A549 (cell line): ENCODE measurements at regions not wholly inside any gene's neighbourhood (a gene's known extent, or its start where the extent isn't known, plus 50 kb on each side); places are given as distances from the start of the nearest gene placed in this dataset.

Experiments
- ATAC-seq, 2 experiments: fragments of 200-7000 bp in 1 of 2; fragments of >200 bp in 1 of 2; cut with Nextera tagmentation in 1 of 2; cut with Tn5 transposase in 1 of 2; 3 replicates each; pipeline versions ENCODE4 v1.8.0 to v1.9.1; 2018 to 2020; ENCODE audit warnings: mild to moderate bottlenecking in 1 of 2, moderate library complexity in 1 of 2
- CTCF ChIA-PET: fragments of 300-600 bp; sonication (Branson Sonifier 250); formaldehyde crosslinking; extraction: SDS; loops from one replicate; lab custom pipeline; 2021; ENCODE audit warnings: antibody characterized with exemption, inconsistent platforms; lab: Yijun Ruan, JAX
- POLR2A ChIA-PET: fragments of 350-600 bp; formaldehyde crosslinking; extraction: SDS; loops from one replicate; lab custom pipeline; 2021; ENCODE audit warnings: antibody characterized with exemption, inconsistent platforms; lab: Yijun Ruan, JAX
- DNase-seq, 2 experiments: peaks; one replicate each; pipeline versions ENCODE4 v3.0.0 to v3.0.0-alpha.2; 2011 to 2016; ENCODE audit warnings: low read depth in 1 of 2, low spot score in 1 of 2
- FAIRE-seq: peaks from 2 replicates; lab custom pipeline; 2011; peaks lifted over from hg19 to GRCh38; lab: Jason Lieb, UNC
- H3K27ac ChIP-seq, 2 experiments: fragments of >200 bp; sonication (Bioruptor Twin); formaldehyde crosslinking; 3 replicates each; pipeline ENCODE4 v1.5.1; 2016 to 2017
- H3K4me1 ChIP-seq: fragments of >200 bp; sonication (Bioruptor Twin); formaldehyde crosslinking; 3 replicates; pipeline ENCODE4 v1.6.1; 2016
- H3K4me2 ChIP-seq: fragments of >200 bp; sonication (Bioruptor Twin); formaldehyde crosslinking; 3 replicates; pipeline ENCODE4 v1.6.1; 2016
- H3K4me3 ChIP-seq: fragments of >200 bp; sonication (Bioruptor Twin); formaldehyde crosslinking; 3 replicates; pipeline ENCODE4 v1.5.1; 2016
- H3K9me3 ChIP-seq: fragments of >200 bp; sonication (Bioruptor Twin); formaldehyde crosslinking; 3 replicates; pipeline ENCODE4 v1.6.1; 2016
- CBX2 ChIP-seq: fragments of 200-600 bp; sonication (generic); IDR thresholded peaks from 2 replicates; pipeline ENCODE4 v1.6.1; 2016; ENCODE audit warnings: low read depth, mild to moderate bottlenecking, borderline replicate concordance
- CHD4 ChIP-seq: fragments of 200-600 bp; sonication (generic); IDR thresholded peaks from 2 replicates; pipeline ENCODE4 v1.6.1; 2016; ENCODE audit warnings: antibody characterized with exemption, mild to moderate bottlenecking, borderline replicate concordance
- ELK1 ChIP-seq: fragments of 150-350 bp; IDR thresholded peaks from 2 replicates; pipeline ENCODE4 v1.6.1; 2014; ENCODE audit warnings: low read depth, mild to moderate bottlenecking, low read length
- EP300 ChIP-seq, 2 experiments: fragments of >200 bp; sonication (Bioruptor Twin); formaldehyde crosslinking; IDR thresholded peaks; 2 replicates in 1 of 2; 3 replicates in 1 of 2; pipeline ENCODE4 v1.6.1; 2016 to 2017
- ESRRA ChIP-seq: fragments of 150-350 bp; IDR thresholded peaks from 2 replicates; pipeline ENCODE4 v1.6.1; 2014; ENCODE audit warnings: mild to moderate bottlenecking, low read length, borderline replicate concordance
- HDAC2 ChIP-seq: fragments of 200-600 bp; sonication (generic); IDR thresholded peaks from 2 replicates; pipeline ENCODE4 v1.6.1; 2016
- HMGXB4 ChIP-seq: fragments of 250-450 bp; sonication (Bioruptor Pico); IDR thresholded peaks from 2 replicates; pipeline ENCODE4 v1.5.0; 2021; ENCODE audit warnings: mild to moderate bottlenecking, moderate library complexity, borderline replicate concordance
- HOXB13 ChIP-seq: fragments of 250-450 bp; sonication (Bioruptor Pico); IDR thresholded peaks from 2 replicates; pipeline ENCODE4 v1.5.0; 2020; ENCODE audit warnings: low read depth, mild to moderate bottlenecking, moderate library complexity
- HOXB5 ChIP-seq: fragments of 250-450 bp; sonication (Bioruptor Pico); IDR thresholded peaks from 2 replicates; pipeline ENCODE4 v1.5.0; 2020; ENCODE audit warnings: mild to moderate bottlenecking, moderate library complexity
- JUN ChIP-seq, 2 experiments: fragments of >200 bp; sonication (Bioruptor Twin); formaldehyde crosslinking; IDR thresholded peaks; 2 replicates in 1 of 2; 3 replicates in 1 of 2; pipeline ENCODE4 v1.6.1; 2016 to 2017
- JUNB ChIP-seq: fragments of >200 bp; sonication (Bioruptor Twin); formaldehyde crosslinking; IDR thresholded peaks from 2 replicates; pipeline ENCODE4 v1.6.1; 2016
- MAFK ChIP-seq: fragments of 450-650 bp; IDR thresholded peaks from 2 replicates; pipeline ENCODE4 v1.6.1; 2014; ENCODE audit not compliant: partially characterized antibody
- PBX3 ChIP-seq: IDR thresholded peaks from 2 replicates; pipeline ENCODE4 v1.6.1; 2012
- PHF8 ChIP-seq: fragments of 200-600 bp; sonication (generic); IDR thresholded peaks from 2 replicates; pipeline ENCODE4 v1.6.1; 2016; ENCODE audit warnings: low read depth, mild to moderate bottlenecking, antibody characterized with exemption, moderate library complexity, borderline replicate concordance
- RARB ChIP-seq: fragments of 250-450 bp; sonication (Bioruptor Pico); IDR thresholded peaks from 2 replicates; pipeline ENCODE4 v1.8.0; 2021; ENCODE audit warnings: mild to moderate bottlenecking, moderate library complexity
- RFX5 ChIP-seq: fragments of 450-650 bp; IDR thresholded peaks from 2 replicates; pipeline ENCODE4 v1.7.1; 2014; ENCODE audit warnings: antibody characterized with exemption, mild to moderate bottlenecking, moderate library complexity
- RNF2 ChIP-seq: fragments of 200-600 bp; sonication (generic); IDR thresholded peaks from 2 replicates; pipeline ENCODE4 v1.6.1; 2016; ENCODE audit warnings: low read depth, mild to moderate bottlenecking, antibody characterized with exemption, moderate library complexity, borderline replicate concordance
- SMC3 ChIP-seq: fragments of >200 bp; sonication (Bioruptor Twin); formaldehyde crosslinking; IDR thresholded peaks from 3 replicates; pipeline ENCODE4 v1.6.1; 2018; ENCODE audit warnings: inconsistent platforms
- SREBF2 ChIP-seq: fragments of 450-650 bp; IDR thresholded peaks from 2 replicates; pipeline ENCODE4 v1.6.1; 2014; ENCODE audit warnings: mild to moderate bottlenecking, moderate library complexity
- TP53 ChIP-seq: fragments of 250-450 bp; sonication (Bioruptor Pico); IDR thresholded peaks from 2 replicates; pipeline ENCODE4 v1.5.0; 2021; ENCODE audit warnings: mild to moderate bottlenecking, moderate library complexity
- ZC3H11A ChIP-seq: fragments of 450-650 bp; IDR thresholded peaks from 2 replicates; pipeline ENCODE4 v1.6.1; 2014; ENCODE audit warnings: antibody characterized with exemption, mild to moderate bottlenecking
- ZSCAN20 ChIP-seq: fragments of 250-450 bp; sonication (Bioruptor Pico); IDR thresholded peaks from 2 replicates; pipeline ENCODE4 v1.8.0; 2022; ENCODE audit warnings: mild to moderate bottlenecking, moderate library complexity
- WGBS: methylation state at CpG from one replicate; pipeline ENCODE4 v1.1.6; 2017; ENCODE audit errors: missing lambda C conversion rate; 5-methylcytosine and 5-hydroxymethylcytosine counted together
- TF ChIP-seq, protein P1 (sequence below): fragments of >200 bp; sonication (Bioruptor Twin); formaldehyde crosslinking; IDR thresholded peaks from 3 replicates; pipeline ENCODE4 v1.5.1; 2016
- TF ChIP-seq, protein P2 (sequence below): fragments of >200 bp; sonication (Bioruptor Twin); formaldehyde crosslinking; IDR thresholded peaks from 2 replicates; pipeline ENCODE4 v1.6.1; 2016

- no peak for DNase-seq
- POLR2A ChIA-PET, result no interaction called here
- H3K9me3 ChIP-seq, result no peaks in the 10 kb centered on the region
- TF ChIP-seq SMC3, result no peak
- no peak for TF ChIP-seq ZC3H11A
- no peak for TF ChIP-seq ELK1
- no peak for TF ChIP-seq JUNB
- no peak for TF ChIP-seq RNF2
- no peak for TF ChIP-seq CHD4
- TF ChIP-seq TP53, result no peak
- TF ChIP-seq HMGXB4, result no peak
- TF ChIP-seq HOXB5, result no peak
- no peak for TF ChIP-seq JUN (IDR thresholded peaks at IDR 0.05)
- TF ChIP-seq CBX2, result no peak
- TF ChIP-seq, all 56 proteins: peak for 0
- no peak overlapping the region for H3K4me2 ChIP-seq
- no peaks in the 10 kb centered on the region for H3K4me1 ChIP-seq
- WGBS, result 3% methylated on average over 3 of the region's 3 CpGs
- ATAC-seq (no peak), FAIRE-seq (no peak)
- CTCF ChIA-PET, result interaction anchor here (0.6 to 0.7 kb wide), 2 partner anchors 24 to 331 kb away, joined by 3 read pairs; partner anchors contain the start of gene ASIC2
- no peak overlapping the region for H3K4me3 ChIP-seq
- no peak overlapping the region for H3K27ac ChIP-seq
Measured at GRCh38 chr17:33623841-33624240, 330.7 kb upstream of the ASIC2 start.

DNA sequence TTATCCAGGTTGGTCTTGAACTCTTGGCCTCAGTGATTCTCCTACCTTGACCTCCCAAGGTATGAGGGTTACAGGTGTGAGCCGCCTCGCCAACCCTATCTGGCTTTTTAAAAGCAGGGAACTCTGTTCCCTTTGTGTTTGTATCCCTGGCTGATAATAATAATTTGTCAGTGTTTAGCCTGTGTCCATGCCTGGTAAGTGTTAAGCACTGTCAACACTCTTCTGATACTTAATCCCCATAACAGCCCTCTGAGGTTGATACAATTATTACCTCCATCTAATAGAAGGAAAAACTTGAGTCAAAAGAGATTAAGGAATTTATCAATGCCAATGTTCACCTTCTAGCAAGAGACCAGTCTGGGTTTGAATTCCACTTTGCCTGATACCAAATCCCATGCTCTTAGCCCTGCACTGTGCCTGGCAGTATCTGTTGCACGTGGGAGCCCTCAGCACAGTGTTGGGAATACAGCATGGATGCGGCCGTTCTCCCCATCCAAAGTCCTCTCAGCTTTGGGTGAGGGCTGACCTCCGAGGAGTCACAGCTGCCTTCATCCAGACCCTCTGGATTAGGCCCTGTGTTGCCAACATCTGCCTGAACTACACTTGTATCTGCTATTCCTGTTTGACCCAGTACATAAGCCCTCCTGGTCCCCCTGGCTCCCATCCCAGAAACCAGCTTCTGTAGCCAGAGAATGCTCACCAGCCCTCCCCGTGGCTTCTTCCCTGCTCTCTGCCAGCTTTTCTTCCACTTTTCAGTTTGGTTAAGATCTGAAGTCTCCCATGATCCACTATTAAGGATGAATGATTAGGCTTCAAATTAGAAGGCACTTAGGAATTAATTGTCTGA, 335.6 kb upstream of the ASIC2 start:
- H3K9me3 ChIP-seq, result 0 out of 3 replicates have a peak, but pooled peaks cover 4% of the 10 kb centered on the region
- 3% methylated on average over 7 of the region's 7 CpGs for WGBS
- DNase-seq (no peak), FAIRE-seq (no peak), ATAC-seq (no peak)
- ChIA-PET CTCF (interaction anchor here (0.9 to 1.8 kb wide), 4 partner anchors 9 to 96 kb away, joined by 3 to 5 read pairs (median 4); no protein-coding TSS in a partner anchor), POLR2A (no interaction called here)
- no peak overlapping the region for H3K4me3 ChIP-seq
- H3K27ac ChIP-seq, result no peak overlapping the region
- no peak overlapping the region for H3K4me2 ChIP-seq
- no peaks in the 10 kb centered on the region for H3K4me1 ChIP-seq
- TF ChIP-seq RFX5 (no peak), HDAC2 (no peak), PBX3 (no peak), SMC3 (no peak), RARB (CRISPR knock-in tag) (no peak), ESRRA (no peak), TP53 (no peak), MAFK (no peak), SREBF2 (no peak), EP300 (IDR thresholded peaks at IDR 0.05) (no peak), CBX2 (no peak), ZSCAN20 (CRISPR knock-in tag) (no peak), RNF2 (no peak), HOXB13 (CRISPR knock-in tag) (no peak), PHF8 (no peak), ELK1 (no peak), ZC3H11A (no peak)
- TF ChIP-seq, protein P1, sequence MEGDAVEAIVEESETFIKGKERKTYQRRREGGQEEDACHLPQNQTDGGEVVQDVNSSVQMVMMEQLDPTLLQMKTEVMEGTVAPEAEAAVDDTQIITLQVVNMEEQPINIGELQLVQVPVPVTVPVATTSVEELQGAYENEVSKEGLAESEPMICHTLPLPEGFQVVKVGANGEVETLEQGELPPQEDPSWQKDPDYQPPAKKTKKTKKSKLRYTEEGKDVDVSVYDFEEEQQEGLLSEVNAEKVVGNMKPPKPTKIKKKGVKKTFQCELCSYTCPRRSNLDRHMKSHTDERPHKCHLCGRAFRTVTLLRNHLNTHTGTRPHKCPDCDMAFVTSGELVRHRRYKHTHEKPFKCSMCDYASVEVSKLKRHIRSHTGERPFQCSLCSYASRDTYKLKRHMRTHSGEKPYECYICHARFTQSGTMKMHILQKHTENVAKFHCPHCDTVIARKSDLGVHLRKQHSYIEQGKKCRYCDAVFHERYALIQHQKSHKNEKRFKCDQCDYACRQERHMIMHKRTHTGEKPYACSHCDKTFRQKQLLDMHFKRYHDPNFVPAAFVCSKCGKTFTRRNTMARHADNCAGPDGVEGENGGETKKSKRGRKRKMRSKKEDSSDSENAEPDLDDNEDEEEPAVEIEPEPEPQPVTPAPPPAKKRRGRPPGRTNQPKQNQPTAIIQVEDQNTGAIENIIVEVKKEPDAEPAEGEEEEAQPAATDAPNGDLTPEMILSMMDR, result no peak
- TF ChIP-seq, protein P2, sequence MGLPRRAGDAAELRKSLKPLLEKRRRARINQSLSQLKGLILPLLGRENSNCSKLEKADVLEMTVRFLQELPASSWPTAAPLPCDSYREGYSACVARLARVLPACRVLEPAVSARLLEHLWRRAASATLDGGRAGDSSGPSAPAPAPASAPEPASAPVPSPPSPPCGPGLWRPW, result no peak
